Right atrium auricular region (tissue), 2 donors: ENCODE measurements at regions not wholly inside any gene's neighbourhood (a gene's known extent, or its start where the extent isn't known, plus 50 kb on each side); places are given as distances from the start of the nearest gene placed in this dataset.
A peak's percentile ranks its signal among the peaks of the same experiment; 100 is the strongest.

Source experiments
- DNase-seq: peaks from one replicate; pipeline ENCODE4 v3.0.0-alpha.2; 2019; ENCODE audit warnings: low spot score
- H3K27ac ChIP-seq, 2 donors: fragments of 200-600 bp; sonication (generic); 1 replicate in 1 of 2; 2 replicates in 1 of 2; pipeline ENCODE4 v1.5.1; 2016 to 2019
- H3K27me3 ChIP-seq, 2 donors: fragments of 200-600 bp; sonication (generic); one replicate each; pipeline versions ENCODE4 v1.5.1 to v1.6.0; 2017 to 2019
- H3K36me3 ChIP-seq: fragments of 200-600 bp; sonication (generic); one replicate; pipeline ENCODE4 v1.5.1; 2016
- H3K4me1 ChIP-seq, 2 donors: fragments of 200-600 bp; sonication (generic); one replicate each; pipeline versions ENCODE4 v1.5.1 to v1.6.0; 2017 to 2019
- H3K4me3 ChIP-seq, 2 donors: fragments of 200-600 bp; sonication (generic); 1 replicate in 1 of 2; 2 replicates in 1 of 2; pipeline ENCODE4 v1.5.1; 2017 to 2019; ENCODE audit warnings: mild to moderate bottlenecking in 1 of 2, moderate library complexity in 1 of 2
- H3K9me3 ChIP-seq, 2 donors: fragments of 200-600 bp; sonication (generic); one replicate each; pipeline ENCODE4 v1.5.1; 2019
- CTCF ChIP-seq, 2 donors: fragments of 200-600 bp; sonication (generic); IDR thresholded peaks; one replicate each; pipeline ENCODE4 v1.5.1; 2019; ENCODE audit warnings: antibody characterized with exemption in 2 of 2

- peaks cover 0 to 51% of the 10 kb centered on the region in 2 donors for H3K4me1 ChIP-seq
Observed at GRCh38 chr13:39254601-39255000, 216.3 kb downstream of the NHLRC3 start.

GRCh38 chr13:39257642-39258041, 219.4 kb downstream of the NHLRC3 start:
- TF ChIP-seq CTCF (IDR thresholded peaks at IDR 0.05) = no peak
- Histone ChIP-seq H3K27ac (peak overlapping the region; percentile 59 to 82), H3K4me1 (peaks cover 0 to 72% of the 10 kb centered on the region in 2 donors), H3K4me3 (no peak overlapping the region), H3K36me3 (no peaks in the 10 kb centered on the region), H3K27me3 (no peaks in the 10 kb centered on the region), H3K9me3 (no peaks in the 10 kb centered on the region)
- no peak for DNase-seq

More at GRCh38 chr13:39254601-39255000, 216.3 kb downstream of the NHLRC3 start:
- no peaks in the 10 kb centered on the region for H3K9me3 ChIP-seq
- DNase-seq = no peak
- H3K27ac ChIP-seq = no peak overlapping the region
- H3K36me3 ChIP-seq = no peaks in the 10 kb centered on the region
- TF ChIP-seq CTCF (IDR thresholded peaks at IDR 0.05) = no peak
- H3K27me3 ChIP-seq = no peaks in the 10 kb centered on the region
- no peak overlapping the region for H3K4me3 ChIP-seq

GRCh38 chr13:39259371-39260140, 221.3 kb downstream of the NHLRC3 start:
- Histone ChIP-seq H3K4me1 (peaks cover 0 to 72% of the 10 kb centered on the region in 2 donors), H3K4me3 (no peak overlapping the region), H3K9me3 (no peaks in the 10 kb centered on the region), H3K27ac (no peak overlapping the region), H3K36me3 (no peaks in the 10 kb centered on the region), H3K27me3 (no peaks in the 10 kb centered on the region)
- no peak for DNase-seq
- TF ChIP-seq CTCF (IDR thresholded peaks at IDR 0.05) = no peak

GRCh38 chr13:39263033-39263432, 224.8 kb downstream of the NHLRC3 start:
- no peak overlapping the region for H3K4me3 ChIP-seq
- no peaks in the 10 kb centered on the region for H3K27me3 ChIP-seq
- no peaks in the 10 kb centered on the region for H3K9me3 ChIP-seq
- peak; percentile 60 for DNase-seq
- H3K27ac ChIP-seq = no peak overlapping the region
- peaks cover 0 to 44% of the 10 kb centered on the region in 2 donors for H3K4me1 ChIP-seq
- no peaks in the 10 kb centered on the region for H3K36me3 ChIP-seq
- TF ChIP-seq CTCF (IDR thresholded peaks at IDR 0.05) = peak; percentile 54 to 79

GRCh38 chr13:39263531-39263930, 225.3 kb downstream of the NHLRC3 start:
- Histone ChIP-seq H3K36me3 (no peaks in the 10 kb centered on the region), H3K27ac (no peak overlapping the region), H3K4me1 (peaks cover 0 to 40% of the 10 kb centered on the region in 2 donors), H3K9me3 (no peaks in the 10 kb centered on the region), H3K4me3 (no peak overlapping the region), H3K27me3 (no peaks in the 10 kb centered on the region)
- TF ChIP-seq CTCF (IDR thresholded peaks at IDR 0.05) = no peak
- no peak for DNase-seq

GRCh38 chr13:39266426-39266825, 228.2 kb downstream of the NHLRC3 start:
- H3K27me3 ChIP-seq = no peaks in the 10 kb centered on the region
- no peaks in the 10 kb centered on the region for H3K9me3 ChIP-seq
- H3K36me3 ChIP-seq = no peaks in the 10 kb centered on the region
- H3K27ac ChIP-seq = no peak overlapping the region
- peaks cover 0 to 20% of the 10 kb centered on the region in 2 donors for H3K4me1 ChIP-seq
- DNase-seq = no peak
- H3K4me3 ChIP-seq = no peak overlapping the region
- TF ChIP-seq CTCF (IDR thresholded peaks at IDR 0.05) = no peak
